DMS79 (cell line): ENCODE measurements at regions not wholly inside any gene's neighbourhood (a gene's known extent, or its start where the extent isn't known, plus 50 kb on each side); places are given as distances from the start of the nearest gene placed in this dataset.
"Not testable (repeated sequence)": the region's sequence is repeated elsewhere in the genome, so short reads cannot be mapped to it uniquely, and the experiment has no call there.

Experiments
- DNase-seq: peaks from one replicate; lab custom pipeline; 2025; lab: John Stamatoyannopoulos, UW

- no peak for DNase-seq
These were observed 87.9 kb upstream of the CNKSR3 start for GRCh38 chr6:154598399-154598798.

GRCh38 chr6:154602296-154602695 lies 91.8 kb upstream of the CNKSR3 start:
- no peak for DNase-seq

- no peak for DNase-seq
These were observed 92.2 kb upstream of the CNKSR3 start for GRCh38 chr6:154602708-154603107.

GRCh38 chr6:154604119-154604518 lies 93.6 kb upstream of the CNKSR3 start:
- no peak for DNase-seq

- no peak for DNase-seq
These were observed 94.8 kb upstream of the CNKSR3 start for GRCh38 chr6:154605178-154605881.

- DNase-seq: no peak
These were observed 95.4 kb upstream of the CNKSR3 start for GRCh38 chr6:154605882-154606370.

- no peak for DNase-seq
These were observed 96.0 kb upstream of the CNKSR3 start for GRCh38 chr6:154606457-154606856.

- peak; percentile 11 for DNase-seq
These were observed 96.4 kb upstream of the CNKSR3 start for GRCh38 chr6:154606860-154607259.

- DNase-seq: no peak
These were observed 100.8 kb upstream of the CNKSR3 start for GRCh38 chr6:154611241-154611640.

GRCh38 chr6:154611847-154612246 lies 101.4 kb upstream of the CNKSR3 start:
- no peak for DNase-seq

GRCh38 chr6:154613137-154613676 lies 102.7 kb upstream of the CNKSR3 start:
- DNase-seq: no peak

GRCh38 chr6:154614101-154614500 lies 103.6 kb upstream of the CNKSR3 start:
- DNase-seq: no peak

GRCh38 chr6:154614641-154615040 lies 104.2 kb upstream of the CNKSR3 start:
- DNase-seq: no peak

GRCh38 chr6:154615483-154616025 lies 105.1 kb upstream of the CNKSR3 start:
- peak; percentile 86 for DNase-seq

- DNase-seq: no peak
These were observed 106.7 kb upstream of the CNKSR3 start for GRCh38 chr6:154617175-154617574.

GRCh38 chr6:154619146-154619545 lies 108.7 kb upstream of the CNKSR3 start:
- DNase-seq: no peak

- no peak for DNase-seq
These were observed 111.2 kb upstream of the CNKSR3 start for GRCh38 chr6:154621686-154622085.

- no peak for DNase-seq
These were observed 110.4 kb upstream of the SCAF8 start for GRCh38 chr6:154622618-154623336.

- DNase-seq: no peak
These were observed 109.8 kb upstream of the SCAF8 start for GRCh38 chr6:154623391-154623790.

- DNase-seq: no peak
These were observed 109.1 kb upstream of the SCAF8 start for GRCh38 chr6:154624038-154624599.

GRCh38 chr6:154624727-154625126 lies 108.5 kb upstream of the SCAF8 start:
- not testable (repeated sequence) for DNase-seq

GRCh38 chr6:154625721-154626120 lies 107.5 kb upstream of the SCAF8 start:
- DNase-seq: no peak

- DNase-seq: no peak
These were observed 104.1 kb upstream of the SCAF8 start for GRCh38 chr6:154629127-154629526.
